IMR-90 (cell line): ENCODE measurements at regions not wholly inside any gene's neighbourhood (a gene's known extent, or its start where the extent isn't known, plus 50 kb on each side); places are given as distances from the start of the nearest gene placed in this dataset.
A peak's percentile ranks its signal among the peaks of the same experiment; 100 is the strongest.

Experiments
- ATAC-seq: fragments of 200-7000 bp; cut with Tn5 transposase; 2 replicates; pipeline ENCODE4 v1.9.1; 2020; ENCODE audit warnings: low read depth, mild to moderate bottlenecking, moderate library complexity
- BruUV-seq: library from RNA; stranded (reverse); fragments of 400-500 nt; replicated peaks from 2 replicates; lab custom pipeline; 2021; lab: Mats Ljungman, UMichigan
- CTCF ChIA-PET: fragments of 300-600 bp; formaldehyde crosslinking; extraction: SDS; loops from one replicate; lab custom pipeline; 2021; ENCODE audit warnings: antibody characterized with exemption; lab: Yijun Ruan, JAX
- POLR2A ChIA-PET: fragments of 300-600 bp; sonication (Branson Sonifier 250); formaldehyde crosslinking; loops from one replicate; lab custom pipeline; 2022; ENCODE audit warnings: antibody characterized with exemption; ENCODE audit not compliant: unreplicated experiment; lab: Charles Lee
- DNase-seq: peaks from one replicate; pipeline ENCODE4 v3.0.0; 2013
- H2AFZ ChIP-seq: replicated peaks from 2 replicates; pipeline ENCODE3; 2013; ENCODE audit warnings: low read length, mild to moderate bottlenecking; ENCODE audit not compliant: poor library complexity
- H2AK5ac ChIP-seq: 2 replicates; pipeline ENCODE4 v1.6.1; 2013; ENCODE audit warnings: low read depth, low read length, inconsistent platforms
- H2AK9ac ChIP-seq: replicated peaks from 2 replicates; pipeline ENCODE3; 2013; ENCODE audit warnings: mild to moderate bottlenecking, low read depth, low read length, moderate library complexity; ENCODE audit not compliant: poor library complexity
- H2BK120ac ChIP-seq: 2 replicates; pipeline ENCODE4 v1.6.1; 2013; ENCODE audit warnings: low read depth, low read length, inconsistent platforms
- H2BK15ac ChIP-seq: 3 replicates; pipeline ENCODE4 v1.6.1; 2013; ENCODE audit warnings: low read depth, low read length, inconsistent platforms
- H2BK20ac ChIP-seq: 2 replicates; pipeline ENCODE4 v1.6.1; 2013; ENCODE audit warnings: low read depth, mild to moderate bottlenecking, inconsistent platforms, low read length, moderate library complexity
- H2BK5ac ChIP-seq: 2 replicates; pipeline ENCODE4 v1.6.1; 2013; ENCODE audit warnings: mild to moderate bottlenecking, low read depth, low read length, inconsistent platforms; ENCODE audit not compliant: poor library complexity, severe bottlenecking
- H3K14ac ChIP-seq: replicated peaks from 2 replicates; pipeline ENCODE4 v1.6.1; 2013; ENCODE audit warnings: low read depth, low read length, inconsistent platforms
- H3K18ac ChIP-seq: 2 replicates; pipeline ENCODE4 v1.6.1; 2013; ENCODE audit warnings: low read depth, low read length, control low read depth
- H3K23ac ChIP-seq: 2 replicates; pipeline ENCODE4 v1.6.1; 2013; ENCODE audit warnings: low read depth, low read length, inconsistent platforms
- H3K27ac ChIP-seq: 2 replicates; pipeline ENCODE4 v1.5.1; 2013; ENCODE audit warnings: mild to moderate bottlenecking, control low read depth, low read length; ENCODE audit not compliant: insufficient read depth
- H3K27me3 ChIP-seq: 2 replicates; pipeline ENCODE4 v1.6.1; 2013; ENCODE audit warnings: low read length; ENCODE audit not compliant: control insufficient read depth, insufficient read depth
- H3K36me3 ChIP-seq: 2 replicates; pipeline ENCODE4 v1.6.1; 2013; ENCODE audit warnings: low read length, mixed read lengths; ENCODE audit not compliant: control insufficient read depth, insufficient read depth
- H3K4ac ChIP-seq: 2 replicates; pipeline ENCODE4 v1.6.1; 2013; ENCODE audit warnings: low read depth, low read length, inconsistent platforms
- H3K4me1 ChIP-seq: 2 replicates; pipeline ENCODE4 v1.6.1; 2013; ENCODE audit warnings: low read length, mixed read lengths; ENCODE audit not compliant: control insufficient read depth, insufficient read depth
- H3K4me2 ChIP-seq: 2 replicates; pipeline ENCODE4 v1.6.1; 2013; ENCODE audit warnings: low read depth, mild to moderate bottlenecking, control low read depth, low read length, moderate library complexity
- H3K4me3 ChIP-seq: 2 replicates; pipeline ENCODE4 v1.5.1; 2013; ENCODE audit warnings: low read depth, mild to moderate bottlenecking, control low read depth, low read length, moderate library complexity; ENCODE audit not compliant: insufficient read depth
- H3K56ac ChIP-seq: 2 replicates; pipeline ENCODE4 v1.6.1; 2013; ENCODE audit warnings: low read length, inconsistent platforms; ENCODE audit not compliant: insufficient read depth; ENCODE audit errors: extremely low read depth
- H3K79me1 ChIP-seq, 2 experiments: 2 replicates each; pipeline ENCODE4 v1.6.1; 2013; ENCODE audit warnings: low read length in 2 of 2, inconsistent platforms in 1 of 2, low read depth in 1 of 2
- H3K9ac ChIP-seq: 2 replicates; pipeline ENCODE4 v1.6.1; 2013; ENCODE audit warnings: low read depth, low read length, control low read depth
- H3K9me1 ChIP-seq: 2 replicates; pipeline ENCODE4 v1.6.1; 2013; ENCODE audit warnings: low read length, inconsistent platforms; ENCODE audit not compliant: insufficient read depth
- H3K9me3 ChIP-seq: 2 replicates; pipeline ENCODE4 v1.6.1; 2013; ENCODE audit warnings: low read length; ENCODE audit not compliant: control insufficient read depth, insufficient read depth
- H4K20me1 ChIP-seq: 2 replicates; pipeline ENCODE4 v1.6.1; 2013; ENCODE audit warnings: low read length, inconsistent platforms; ENCODE audit not compliant: insufficient read depth
- H4K5ac ChIP-seq: 2 replicates; pipeline ENCODE4 v1.6.1; 2013; ENCODE audit warnings: mild to moderate bottlenecking, low read depth, low read length, control low read depth
- H4K8ac ChIP-seq, 2 experiments: 2 replicates each; pipeline ENCODE4 v1.6.1; 2013; ENCODE audit warnings: low read depth in 2 of 2, low read length in 2 of 2, control low read depth in 1 of 2, inconsistent platforms in 1 of 2
- H4K91ac ChIP-seq: 2 replicates; pipeline ENCODE4 v1.6.1; 2013; ENCODE audit warnings: low read depth, low read length, inconsistent platforms; ENCODE audit not compliant: insufficient read depth
- CTCF ChIP-seq: conservative IDR thresholded peaks from 2 replicates; pipeline ENCODE4 v1.5.1; 2012; ENCODE audit warnings: mild to moderate bottlenecking, low read depth, low read length, improper control_type of control experiment
- ELK1 ChIP-seq: fragments of 150-350 bp; IDR thresholded peaks from 2 replicates; pipeline ENCODE4 v1.6.1; 2016; ENCODE audit warnings: low read depth, mild to moderate bottlenecking, low read length, moderate library complexity, borderline replicate concordance
- POLR2A ChIP-seq: IDR thresholded peaks from 2 replicates; pipeline ENCODE4 v1.6.1; 2012; ENCODE audit warnings: mild to moderate bottlenecking, low read depth, low read length
- RAD21 ChIP-seq: IDR thresholded peaks from 2 replicates; pipeline ENCODE4 v1.6.1; 2012; ENCODE audit warnings: low read length, improper control_type of control experiment
- RCOR1 ChIP-seq: IDR thresholded peaks from 2 replicates; pipeline ENCODE4 v1.6.1; 2012; ENCODE audit warnings: mild to moderate bottlenecking, low read length, improper control_type of control experiment; ENCODE audit not compliant: insufficient replicate concordance
- SMC3 ChIP-seq: fragments of 150-350 bp; IDR thresholded peaks from 2 replicates; pipeline ENCODE4 v1.6.1; 2016; ENCODE audit warnings: low read depth, mild to moderate bottlenecking, antibody characterized with exemption, low read length, moderate library complexity
- USF2 ChIP-seq: fragments of 150-350 bp; IDR thresholded peaks from 2 replicates; pipeline ENCODE4 v1.6.1; 2017; ENCODE audit warnings: mild to moderate bottlenecking, antibody characterized with exemption, low read length, low read depth
- whole genome bisulfite sequencing, 2 experiments: methylation state at CpG; one replicate each; pipeline versions ENCODE4 v1.1.5 to v1.1.7; 2013; ENCODE audit warnings: missing lambda C conversion rate in 2 of 2; ENCODE audit not compliant: insufficient read length in 1 of 2; ENCODE audit errors: extremely low coverage in 2 of 2; 5-methylcytosine and 5-hydroxymethylcytosine counted together
- dilution Hi-C: fragments of 300-500 bp; cut with HindIII; formaldehyde crosslinking; loops from one replicate; pipeline ENCODE4 v1.14.3; 2018; ENCODE audit warnings: low sequenced_read_pairs; ENCODE audit not compliant: unreplicated experiment
- in situ Hi-C: fragments of 300-500 bp; cut with MboI; formaldehyde crosslinking; loops from 3 replicates; pipeline ENCODE4 v1.14.3; 2019; ENCODE audit warnings: low sequenced_read_pairs, inconsistent platforms, mixed read lengths
- intact Hi-C: fragments of 100-400 bp; cut with micrococcal nuclease; formaldehyde crosslinking; loops from 2 replicates; pipeline ENCODE4 v1.10.0; 2022

- no peak overlapping the region for H2AK9ac ChIP-seq
- no peaks in the 10 kb centered on the region for H3K36me3 ChIP-seq
- no peak overlapping the region for H2BK120ac ChIP-seq
- H2AFZ ChIP-seq = no peak overlapping the region
- ChIA-PET CTCF (no interaction called here), POLR2A (no interaction called here)
- no peak overlapping the region for H3K18ac ChIP-seq
- no peak overlapping the region for H3K14ac ChIP-seq
- no peak overlapping the region for H4K8ac ChIP-seq
- in situ Hi-C loops = no loop called here
- H3K9me1 ChIP-seq = no peaks in the 10 kb centered on the region
- H3K4me3 ChIP-seq = no peak overlapping the region
- H2AK5ac ChIP-seq = no peak overlapping the region
- dilution Hi-C loops = no loop called here
- intact Hi-C loops = no loop called here
- no peak overlapping the region for H4K5ac ChIP-seq
- ATAC-seq (no peak), DNase-seq (no peak)
- no TSS peak for BruUV-seq
- no peak overlapping the region for H4K91ac ChIP-seq
- H2BK5ac ChIP-seq = no peak overlapping the region
- no peak overlapping the region for H3K9ac ChIP-seq
- no peak overlapping the region for H3K56ac ChIP-seq
- H3K4me1 ChIP-seq = no peaks in the 10 kb centered on the region
- no peaks in the 10 kb centered on the region for H3K79me1 ChIP-seq
- no CpG with 5 or more reads among the region's 4 CpGs for WGBS, 2 experiments
- H4K20me1 ChIP-seq = no peaks in the 10 kb centered on the region
- H3K27me3 ChIP-seq = no peaks in the 10 kb centered on the region
- TF ChIP-seq RCOR1 = no peak
- no peak for TF ChIP-seq USF2
- no peak for TF ChIP-seq RAD21
- TF ChIP-seq CTCF = peak; percentile 15; the same call in 1 of the 2 replicates
- no peak for TF ChIP-seq ELK1
- TF ChIP-seq POLR2A = no peak
- TF ChIP-seq SMC3 = no peak
- H2BK20ac ChIP-seq = no peak overlapping the region
- H3K27ac ChIP-seq = no peak overlapping the region
- no peak overlapping the region for H3K23ac ChIP-seq
- no peak overlapping the region for H3K4ac ChIP-seq
- H3K9me3 ChIP-seq = peaks cover 6% of the 10 kb centered on the region; the same call in 1 of the 2 replicates
- no peak overlapping the region for H3K4me2 ChIP-seq
- no peak overlapping the region for H2BK15ac ChIP-seq
Measured at GRCh38 chr13:70339738-70340137, 231.5 kb upstream of the KLHL1 start.
